Natural killer cell (primary cell): ENCODE measurements at regions not wholly inside any gene's neighbourhood (a gene's known extent, or its start where the extent isn't known, plus 50 kb on each side); places are given as distances from the start of the nearest gene placed in this dataset.

Experiments used
- ATAC-seq, 3 donors: fragments of 150-1000 bp in 2 of 3; fragments of 200-7000 bp in 1 of 3; cut with Tn5 transposase; 1 replicate in 1 of 3; 2 replicates in 2 of 3; pipeline ENCODE4 v1.10.0; 2021; ENCODE audit warnings: mild to moderate bottlenecking in 2 of 3, moderate library complexity in 2 of 3
- DNase-seq, 2 donors: peaks; one replicate each; pipeline versions ENCODE4 v3.0.0 to v3.0.0-alpha.2; 2013 to 2021; ENCODE audit warnings: mixed read lengths in 1 of 2
- H3K27ac ChIP-seq: one replicate; pipeline ENCODE4 v1.5.1; 2013; ENCODE audit warnings: mild to moderate bottlenecking, low read length
- H3K27me3 ChIP-seq: one replicate; pipeline ENCODE4 v1.6.1; 2013; ENCODE audit warnings: low read length; ENCODE audit not compliant: control insufficient read depth, insufficient read depth
- H3K36me3 ChIP-seq: one replicate; pipeline ENCODE4 v1.6.1; 2013; ENCODE audit warnings: low read length; ENCODE audit not compliant: control insufficient read depth, insufficient read depth
- H3K4me1 ChIP-seq: one replicate; pipeline ENCODE4 v1.6.1; 2013; ENCODE audit warnings: low read length; ENCODE audit not compliant: control insufficient read depth, insufficient read depth
- H3K4me3 ChIP-seq: one replicate; pipeline ENCODE4 v1.5.1; 2013; ENCODE audit warnings: low read length
- H3K9me3 ChIP-seq: one replicate; pipeline ENCODE4 v1.6.1; 2013; ENCODE audit warnings: low read length; ENCODE audit not compliant: control insufficient read depth, insufficient read depth
- H3K27ac Mint-ChIP-seq, 2 donors: one replicate each; pipeline ENCODE4 v1.8.0; 2022; ENCODE audit warnings: mild to moderate bottlenecking in 2 of 2, mixed read lengths in 2 of 2, moderate library complexity in 1 of 2
- H3K27me3 Mint-ChIP-seq, 2 donors: one replicate each; pipeline ENCODE4 v1.8.0; 2022; ENCODE audit warnings: low read depth in 2 of 2, mixed read lengths in 2 of 2
- H3K36me3 Mint-ChIP-seq: one replicate; pipeline ENCODE4 v1.8.0; 2022; ENCODE audit warnings: mixed read lengths
- H3K4me1 Mint-ChIP-seq, 2 donors: one replicate each; pipeline ENCODE4 v1.8.0; 2022; ENCODE audit warnings: mixed read lengths in 2 of 2
- H3K4me3 Mint-ChIP-seq: one replicate; pipeline ENCODE4 v1.8.0; 2022; ENCODE audit warnings: mild to moderate bottlenecking, moderate library complexity, mixed read lengths
- H3K9me3 Mint-ChIP-seq, 2 donors: one replicate each; pipeline ENCODE4 v1.8.0; 2022; ENCODE audit warnings: mixed read lengths in 2 of 2
- WGBS: methylation state at CpG from one replicate; pipeline ENCODE4 v1.1.7; 2013; ENCODE audit warnings: missing lambda C conversion rate; ENCODE audit not compliant: insufficient coverage; 5-methylcytosine and 5-hydroxymethylcytosine counted together
- intact Hi-C: fragments of 100-400 bp; cut with micrococcal nuclease; formaldehyde crosslinking; loops from one replicate; pipeline ENCODE4 v1.14.2; 2022
- TF ChIP-seq, protein P1 (sequence below): fragments of 200-600 bp; IDR thresholded peaks from one replicate; pipeline ENCODE4 v1.8.0; 2022; ENCODE audit warnings: antibody characterized with exemption

- Histone ChIP-seq H3K4me1 (peaks cover 3% of the 10 kb centered on the region), H3K9me3 (no peaks in the 10 kb centered on the region), H3K27ac (no peak overlapping the region), H3K4me3 (no peak overlapping the region), H3K36me3 (no peaks in the 10 kb centered on the region), H3K27me3 (peaks cover 4% of the 10 kb centered on the region)
- DNase-seq, result no peak
- intact Hi-C loops, result no loop called here
- Mint-ChIP-seq H3K9me3 (no peaks in the 10 kb centered on the region), H3K27ac (no peak overlapping the region), H3K4me3 (no peak overlapping the region), H3K27me3 (peaks cover 11 to 14% of the 10 kb centered on the region in 2 donors), H3K36me3 (no peaks in the 10 kb centered on the region), H3K4me1 (peaks cover 0 to 5% of the 10 kb centered on the region in 2 donors)
- no peak for ATAC-seq
- 91% methylated on average over 12 of the region's 12 CpGs for WGBS
- TF ChIP-seq, protein P1, sequence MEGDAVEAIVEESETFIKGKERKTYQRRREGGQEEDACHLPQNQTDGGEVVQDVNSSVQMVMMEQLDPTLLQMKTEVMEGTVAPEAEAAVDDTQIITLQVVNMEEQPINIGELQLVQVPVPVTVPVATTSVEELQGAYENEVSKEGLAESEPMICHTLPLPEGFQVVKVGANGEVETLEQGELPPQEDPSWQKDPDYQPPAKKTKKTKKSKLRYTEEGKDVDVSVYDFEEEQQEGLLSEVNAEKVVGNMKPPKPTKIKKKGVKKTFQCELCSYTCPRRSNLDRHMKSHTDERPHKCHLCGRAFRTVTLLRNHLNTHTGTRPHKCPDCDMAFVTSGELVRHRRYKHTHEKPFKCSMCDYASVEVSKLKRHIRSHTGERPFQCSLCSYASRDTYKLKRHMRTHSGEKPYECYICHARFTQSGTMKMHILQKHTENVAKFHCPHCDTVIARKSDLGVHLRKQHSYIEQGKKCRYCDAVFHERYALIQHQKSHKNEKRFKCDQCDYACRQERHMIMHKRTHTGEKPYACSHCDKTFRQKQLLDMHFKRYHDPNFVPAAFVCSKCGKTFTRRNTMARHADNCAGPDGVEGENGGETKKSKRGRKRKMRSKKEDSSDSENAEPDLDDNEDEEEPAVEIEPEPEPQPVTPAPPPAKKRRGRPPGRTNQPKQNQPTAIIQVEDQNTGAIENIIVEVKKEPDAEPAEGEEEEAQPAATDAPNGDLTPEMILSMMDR, result no peak
These were observed 262.3 kb downstream of the NSG2 start for GRCh38 chr5:174307656-174308271.

DNA sequence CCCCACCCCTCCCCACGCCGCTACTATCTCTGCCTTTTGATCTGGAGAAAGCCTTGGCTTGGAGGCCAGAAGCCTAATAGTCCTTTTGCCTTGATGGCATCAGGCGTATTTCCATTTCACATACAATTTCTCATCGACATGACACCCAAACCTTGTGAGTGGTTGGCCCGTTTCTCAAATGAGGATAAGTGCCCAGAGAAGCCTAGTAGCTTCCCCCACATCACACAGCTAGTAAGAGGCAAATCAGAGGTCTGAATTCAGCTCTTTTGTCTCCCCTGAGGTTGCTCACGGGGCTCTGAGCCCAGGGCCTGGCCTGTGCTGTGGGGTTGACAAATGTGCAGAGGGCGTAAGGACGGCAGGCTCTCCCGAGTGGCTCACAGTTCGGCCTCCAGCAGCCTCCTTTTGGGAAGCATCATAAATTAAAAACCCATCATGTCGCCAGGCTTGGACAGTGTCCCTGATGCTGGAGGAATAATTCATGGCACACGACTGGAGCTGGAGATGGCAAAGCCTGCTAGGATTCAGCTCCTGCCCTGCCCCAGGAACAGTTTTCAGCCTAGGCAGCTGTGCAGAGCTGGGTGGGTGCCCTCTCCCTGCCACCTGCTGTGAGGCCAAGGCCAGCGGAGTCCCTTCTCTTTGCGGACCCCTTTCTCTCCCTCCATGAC lies 263.8 kb downstream of the NSG2 start:
- peaks cover 13 to 23% of the 10 kb centered on the region in 2 donors for H3K27me3 Mint-ChIP-seq
- 87% methylated on average over 14 of the region's 14 CpGs for WGBS
- H3K27ac Mint-ChIP-seq, result no peak overlapping the region

DNA sequence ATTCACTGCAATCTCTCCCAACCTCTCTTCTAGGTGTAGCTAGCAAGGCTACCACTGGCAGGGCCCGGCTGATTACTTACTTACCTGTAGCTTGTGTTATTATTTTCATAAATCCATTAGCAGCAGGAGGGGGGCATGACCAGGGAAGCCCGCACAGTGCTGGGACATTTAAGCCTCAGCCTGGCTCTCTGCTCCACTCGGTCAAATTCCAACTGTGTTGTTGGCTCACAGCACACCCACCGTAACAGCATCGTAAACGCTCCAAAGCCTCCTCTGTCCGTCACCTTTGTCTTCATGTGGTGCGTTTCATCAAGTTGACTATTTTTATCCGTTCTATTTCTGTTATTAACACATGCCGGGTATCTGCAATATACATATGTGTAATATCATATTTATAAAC lies 264.7 kb downstream of the NSG2 start:
- H3K4me1 ChIP-seq, result peaks cover 3% of the 10 kb centered on the region
- H3K27ac ChIP-seq, result no peak overlapping the region
- Mint-ChIP-seq H3K36me3 (no peaks in the 10 kb centered on the region), H3K27me3 (peaks cover 16 to 23% of the 10 kb centered on the region in 2 donors), H3K27ac (no peak overlapping the region), H3K4me3 (no peak overlapping the region), H3K9me3 (no peaks in the 10 kb centered on the region), H3K4me1 (peaks cover 0 to 5% of the 10 kb centered on the region in 2 donors)
- no peak for ATAC-seq
- DNase-seq, result no peak
- no peaks in the 10 kb centered on the region for H3K9me3 ChIP-seq
- peaks cover 4% of the 10 kb centered on the region for H3K27me3 ChIP-seq
- intact Hi-C loops, result loop anchor here (5.0 kb wide), 2 partner anchors 693 to 1018 kb away; partner anchors contain the start of gene BOD1
- H3K36me3 ChIP-seq, result no peaks in the 10 kb centered on the region
- H3K4me3 ChIP-seq, result no peak overlapping the region
- TF ChIP-seq, protein P1, result no peak
- WGBS, result 88% methylated on average over 8 of the region's 10 CpGs

More for the DNA sequence above, 263.8 kb downstream of the NSG2 start:
- peaks cover 3% of the 10 kb centered on the region for H3K4me1 ChIP-seq
- peaks cover 0 to 5% of the 10 kb centered on the region in 2 donors for H3K4me1 Mint-ChIP-seq
- H3K27ac ChIP-seq, result no peak overlapping the region
- no peaks in the 10 kb centered on the region for H3K36me3 ChIP-seq
- H3K4me3 Mint-ChIP-seq, result no peak overlapping the region
- intact Hi-C loops, result no loop called here
- DNase-seq, result no peak
- no peaks in the 10 kb centered on the region for H3K36me3 Mint-ChIP-seq
- H3K9me3 ChIP-seq, result no peaks in the 10 kb centered on the region
- no peak overlapping the region for H3K4me3 ChIP-seq
- no peak for ATAC-seq
- H3K27me3 ChIP-seq, result peaks cover 4% of the 10 kb centered on the region
- H3K9me3 Mint-ChIP-seq, result no peaks in the 10 kb centered on the region
- TF ChIP-seq, protein P1, result no peak
